Adipocyte (in vitro differentiated cells): ENCODE measurements at regions not wholly inside any gene's neighbourhood (a gene's known extent, or its start where the extent isn't known, plus 50 kb on each side); places are given as distances from the start of the nearest gene placed in this dataset.
"Not testable (repeated sequence)": the region's sequence is repeated elsewhere in the genome, so short reads cannot be mapped to it uniquely, and the experiment has no call there.

ENCODE experiments used
- DNase-seq: peaks from one replicate; pipeline ENCODE4 v3.0.0-alpha.2; 2015; ENCODE audit warnings: low read depth
- H3K27me3 ChIP-seq: replicated peaks from 2 replicates; pipeline ENCODE4 v1.7.0; 2013; ENCODE audit warnings: mild to moderate bottlenecking, low read length, moderate library complexity; ENCODE audit not compliant: control insufficient read depth, insufficient read depth
- H3K36me3 ChIP-seq: 2 replicates; pipeline ENCODE4 v1.7.0; 2013; ENCODE audit warnings: low read length, mild to moderate bottlenecking, moderate library complexity; ENCODE audit not compliant: control insufficient read depth, insufficient read depth, severe bottlenecking
- H3K4me1 ChIP-seq: 2 replicates; pipeline ENCODE4 v1.7.0; 2013; ENCODE audit warnings: mild to moderate bottlenecking, low read length, moderate library complexity; ENCODE audit not compliant: control insufficient read depth, insufficient read depth
- H3K4me3 ChIP-seq: 2 replicates; pipeline ENCODE4 v1.7.0; 2013; ENCODE audit warnings: mild to moderate bottlenecking, low read length, moderate library complexity
- H3K9ac ChIP-seq: 2 replicates; pipeline ENCODE4 v1.7.0; 2013; ENCODE audit warnings: mild to moderate bottlenecking, low read length, moderate library complexity
- H3K9me3 ChIP-seq: 2 replicates; pipeline ENCODE4 v1.7.0; 2013; ENCODE audit warnings: mild to moderate bottlenecking, low read length, moderate library complexity; ENCODE audit not compliant: control insufficient read depth

- Histone ChIP-seq H3K9me3 (peaks cover 13% of the 10 kb centered on the region), H3K4me3 (no peak overlapping the region)
Measured at GRCh38 chr4:124449881-124450280, 262.7 kb downstream of the ANKRD50 start.

GRCh38 chr4:124450851-124451250, 261.7 kb downstream of the ANKRD50 start:
- peak; percentile 9 for DNase-seq
- Histone ChIP-seq H3K4me3 (no peak overlapping the region), H3K9me3 (peaks cover 13% of the 10 kb centered on the region), H3K27me3 (no peaks in the 10 kb centered on the region), H3K9ac (no peak overlapping the region), H3K36me3 (no peaks in the 10 kb centered on the region), H3K4me1 (peaks cover 15% of the 10 kb centered on the region)

More at GRCh38 chr4:124449881-124450280, 262.7 kb downstream of the ANKRD50 start:
- H3K36me3 ChIP-seq = no peaks in the 10 kb centered on the region
- peak; percentile 65 for DNase-seq
- H3K9ac ChIP-seq = no peak overlapping the region
- H3K27me3 ChIP-seq = no peaks in the 10 kb centered on the region
- peaks cover 15% of the 10 kb centered on the region for H3K4me1 ChIP-seq

- Histone ChIP-seq H3K9me3 (no peaks in the 10 kb centered on the region), H3K9ac (no peak overlapping the region), H3K27me3 (no peaks in the 10 kb centered on the region), H3K4me3 (no peak overlapping the region), H3K4me1 (peaks cover 2% of the 10 kb centered on the region), H3K36me3 (no peaks in the 10 kb centered on the region)
- no peak for DNase-seq
Measured at GRCh38 chr4:124454772-124455270, 257.7 kb downstream of the ANKRD50 start.

GRCh38 chr4:124455671-124456070, 256.9 kb downstream of the ANKRD50 start:
- Histone ChIP-seq H3K36me3 (no peaks in the 10 kb centered on the region), H3K27me3 (no peaks in the 10 kb centered on the region), H3K9me3 (no peaks in the 10 kb centered on the region), H3K4me1 (peaks cover 4% of the 10 kb centered on the region), H3K4me3 (no peak overlapping the region), H3K9ac (no peak overlapping the region)
- DNase-seq = no peak

- no peak for DNase-seq
- peak overlapping the region; percentile 42 for H3K4me3 ChIP-seq
- no peaks in the 10 kb centered on the region for H3K27me3 ChIP-seq
- H3K4me1 ChIP-seq = peaks cover 4% of the 10 kb centered on the region
- H3K9me3 ChIP-seq = peaks cover 6% of the 10 kb centered on the region
- no peak overlapping the region for H3K9ac ChIP-seq
- no peaks in the 10 kb centered on the region for H3K36me3 ChIP-seq
Measured at GRCh38 chr4:124459196-124459940, 253.2 kb downstream of the ANKRD50 start.

- Histone ChIP-seq H3K9ac (no peak overlapping the region), H3K4me3 (peak overlapping the region; percentile 42), H3K9me3 (peaks cover 6% of the 10 kb centered on the region), H3K27me3 (no peaks in the 10 kb centered on the region), H3K4me1 (peaks cover 4% of the 10 kb centered on the region), H3K36me3 (no peaks in the 10 kb centered on the region)
- DNase-seq = peak; percentile 14
Measured at GRCh38 chr4:124459941-124460310, 252.6 kb downstream of the ANKRD50 start.

- not testable (repeated sequence) for H3K9ac ChIP-seq, DNase-seq, H3K36me3 ChIP-seq, H3K9me3 ChIP-seq, H3K27me3 ChIP-seq, H3K4me1 ChIP-seq, H3K4me3 ChIP-seq
Measured at GRCh38 chr4:124461592-124461991, 250.9 kb downstream of the ANKRD50 start.

GRCh38 chr4:124462954-124463828, 249.3 kb downstream of the ANKRD50 start:
- Histone ChIP-seq H3K4me1 (peaks cover 4% of the 10 kb centered on the region), H3K4me3 (no peak overlapping the region), H3K9me3 (peaks cover 6% of the 10 kb centered on the region), H3K36me3 (no peaks in the 10 kb centered on the region), H3K9ac (no peak overlapping the region), H3K27me3 (no peaks in the 10 kb centered on the region)
- no peak for DNase-seq

GRCh38 chr4:124464836-124465235, 247.7 kb downstream of the ANKRD50 start:
- peaks cover 3% of the 10 kb centered on the region for H3K4me1 ChIP-seq
- no peaks in the 10 kb centered on the region for H3K36me3 ChIP-seq
- no peak overlapping the region for H3K9ac ChIP-seq
- H3K9me3 ChIP-seq = peaks cover 6% of the 10 kb centered on the region
- no peaks in the 10 kb centered on the region for H3K27me3 ChIP-seq
- no peak for DNase-seq
- H3K4me3 ChIP-seq = no peak overlapping the region

GRCh38 chr4:124468360-124468759, 244.2 kb downstream of the ANKRD50 start:
- no peak for DNase-seq
- no peaks in the 10 kb centered on the region for H3K4me1 ChIP-seq
- H3K9me3 ChIP-seq = peaks cover 18% of the 10 kb centered on the region
- H3K9ac ChIP-seq = no peak overlapping the region
- H3K27me3 ChIP-seq = no peaks in the 10 kb centered on the region
- H3K36me3 ChIP-seq = no peaks in the 10 kb centered on the region
- H3K4me3 ChIP-seq = no peak overlapping the region

GRCh38 chr4:124469981-124470380, 242.6 kb downstream of the ANKRD50 start:
- Histone ChIP-seq H3K27me3 (no peaks in the 10 kb centered on the region), H3K9me3 (peaks cover 23% of the 10 kb centered on the region), H3K36me3 (no peaks in the 10 kb centered on the region), H3K4me1 (no peaks in the 10 kb centered on the region), H3K4me3 (no peak overlapping the region), H3K9ac (no peak overlapping the region)
- no peak for DNase-seq
